ENCODE measurements at regions not wholly inside any gene's neighbourhood (a gene's known extent, or its start where the extent isn't known, plus 50 kb on each side); places are given as distances from the start of the nearest gene placed in this dataset.

DNA sequence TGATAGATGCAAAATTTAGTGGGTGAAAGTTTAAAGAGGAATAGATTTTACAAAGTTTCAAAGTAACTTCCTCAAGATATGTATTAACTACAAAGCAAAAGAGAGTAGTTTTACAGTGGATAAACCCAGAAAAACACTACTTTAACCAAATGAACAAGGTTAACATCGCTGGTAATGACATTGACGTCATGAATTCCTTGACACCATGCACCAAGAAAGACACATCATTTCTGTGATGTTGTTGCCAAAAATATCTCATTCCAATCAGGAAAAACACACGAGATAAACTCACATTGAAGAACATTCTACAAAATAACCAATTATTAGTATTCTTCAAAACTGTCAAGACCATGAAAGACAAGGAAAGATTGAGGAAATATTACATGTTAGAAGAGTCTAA, 605.6 kb upstream of the SETBP1 start:
- TF ChIP-seq, protein P1, sequence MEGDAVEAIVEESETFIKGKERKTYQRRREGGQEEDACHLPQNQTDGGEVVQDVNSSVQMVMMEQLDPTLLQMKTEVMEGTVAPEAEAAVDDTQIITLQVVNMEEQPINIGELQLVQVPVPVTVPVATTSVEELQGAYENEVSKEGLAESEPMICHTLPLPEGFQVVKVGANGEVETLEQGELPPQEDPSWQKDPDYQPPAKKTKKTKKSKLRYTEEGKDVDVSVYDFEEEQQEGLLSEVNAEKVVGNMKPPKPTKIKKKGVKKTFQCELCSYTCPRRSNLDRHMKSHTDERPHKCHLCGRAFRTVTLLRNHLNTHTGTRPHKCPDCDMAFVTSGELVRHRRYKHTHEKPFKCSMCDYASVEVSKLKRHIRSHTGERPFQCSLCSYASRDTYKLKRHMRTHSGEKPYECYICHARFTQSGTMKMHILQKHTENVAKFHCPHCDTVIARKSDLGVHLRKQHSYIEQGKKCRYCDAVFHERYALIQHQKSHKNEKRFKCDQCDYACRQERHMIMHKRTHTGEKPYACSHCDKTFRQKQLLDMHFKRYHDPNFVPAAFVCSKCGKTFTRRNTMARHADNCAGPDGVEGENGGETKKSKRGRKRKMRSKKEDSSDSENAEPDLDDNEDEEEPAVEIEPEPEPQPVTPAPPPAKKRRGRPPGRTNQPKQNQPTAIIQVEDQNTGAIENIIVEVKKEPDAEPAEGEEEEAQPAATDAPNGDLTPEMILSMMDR (IDR thresholded peaks at IDR 0.05), result no peak
- TF ChIP-seq SP1 (CRISPR knock-in tag; conservative IDR thresholded peaks at IDR 0.05) (no peak), NFYB (CRISPR knock-in tag; conservative IDR thresholded peaks at IDR 0.05; ENCODE audit: low read depth) (no peak), TEAD4 (CRISPR knock-in tag; IDR thresholded peaks at IDR 0.05) (no peak), CBFB (CRISPR knock-in tag; IDR thresholded peaks at IDR 0.05; ENCODE audit: low read depth) (no peak)
- TF ChIP-seq, protein P2, sequence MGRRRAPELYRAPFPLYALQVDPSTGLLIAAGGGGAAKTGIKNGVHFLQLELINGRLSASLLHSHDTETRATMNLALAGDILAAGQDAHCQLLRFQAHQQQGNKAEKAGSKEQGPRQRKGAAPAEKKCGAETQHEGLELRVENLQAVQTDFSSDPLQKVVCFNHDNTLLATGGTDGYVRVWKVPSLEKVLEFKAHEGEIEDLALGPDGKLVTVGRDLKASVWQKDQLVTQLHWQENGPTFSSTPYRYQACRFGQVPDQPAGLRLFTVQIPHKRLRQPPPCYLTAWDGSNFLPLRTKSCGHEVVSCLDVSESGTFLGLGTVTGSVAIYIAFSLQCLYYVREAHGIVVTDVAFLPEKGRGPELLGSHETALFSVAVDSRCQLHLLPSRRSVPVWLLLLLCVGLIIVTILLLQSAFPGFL (CRISPR knock-in tag; IDR thresholded peaks at IDR 0.05; ENCODE audit: borderline replicate concordance), result no peak
